Heart left ventricle (tissue), 16 donors: ENCODE measurements at regions not wholly inside any gene's neighbourhood (a gene's known extent, or its start where the extent isn't known, plus 50 kb on each side); places are given as distances from the start of the nearest gene placed in this dataset.
A peak's percentile ranks its signal among the peaks of the same experiment; 100 is the strongest.

Source experiments
- ATAC-seq, 4 donors: fragments of 200-7000 bp; cut with Tn5 transposase; one replicate each; pipeline ENCODE4 v1.9.1; 2020 to 2022; ENCODE audit warnings: moderate library complexity in 4 of 4, mild to moderate bottlenecking in 3 of 4, moderate number of reproducible peaks in 1 of 4
- DNase-seq, 5 donors: peaks; one replicate each; pipeline ENCODE4 v3.0.0-alpha.2; 2020
- H3K27ac ChIP-seq, 12 donors: fragments of 200-600 bp; sonication (generic) in 4 of 12; one replicate each; pipeline versions ENCODE4 v1.5.0 to v1.8.0; 2016 to 2022; ENCODE audit warnings: mild to moderate bottlenecking in 2 of 12
- H3K27me3 ChIP-seq, 9 donors: fragments of 200-600 bp; sonication (generic) in 2 of 9; one replicate each; pipeline versions ENCODE4 v1.5.1 to v1.8.0; 2016 to 2022; ENCODE audit warnings: mild to moderate bottlenecking in 3 of 9
- H3K36me3 ChIP-seq, 9 donors: fragments of 200-600 bp; sonication (generic) in 2 of 9; one replicate each; pipeline versions ENCODE4 v1.5.0 to v1.8.0; 2018 to 2022; ENCODE audit warnings: mild to moderate bottlenecking in 2 of 9
- H3K4me1 ChIP-seq, 12 donors: fragments of 200-600 bp; sonication (generic) in 4 of 12; one replicate each; pipeline versions ENCODE4 v1.5.0 to v1.8.0; 2016 to 2022; ENCODE audit warnings: mild to moderate bottlenecking in 3 of 12
- H3K4me3 ChIP-seq, 12 donors: fragments of 200-600 bp; sonication (generic) in 4 of 12; one replicate each; pipeline versions ENCODE4 v1.5.0 to v1.8.0; 2017 to 2022; ENCODE audit warnings: mild to moderate bottlenecking in 9 of 12, moderate library complexity in 4 of 12
- H3K9me3 ChIP-seq, 12 donors: fragments of 200-600 bp; sonication (generic) in 4 of 12; one replicate each; pipeline versions ENCODE4 v1.5.0 to v1.8.0; 2016 to 2022; ENCODE audit warnings: mild to moderate bottlenecking in 1 of 12
- POLR2A ChIP-seq, 2 donors: fragments of 450-650 bp; IDR thresholded peaks; one replicate each; pipeline ENCODE4 v1.6.1; 2017; ENCODE audit warnings: antibody characterized with exemption in 2 of 2, mild to moderate bottlenecking in 2 of 2, moderate library complexity in 2 of 2
- WGBS, 4 donors: extraction: QIAGEN DNeasy Blood & Tissue Kit in 2 of 4; methylation state at CpG; one replicate each; pipeline versions ENCODE4 v1.1.5 to v1.1.7; 2013 to 2018; 5-methylcytosine and 5-hydroxymethylcytosine counted together
- intact Hi-C, 10 donors: fragments of 100-400 bp; cut with DNase I; formaldehyde crosslinking; loops; one replicate each; pipeline versions ENCODE4 v1.11.1 to v1.14.2; 2022
- TF ChIP-seq, protein P1 (sequence below), 12 donors: fragments of 200-600 bp; sonication (generic) in 4 of 12; IDR thresholded peaks; one replicate each; pipeline versions ENCODE4 v1.5.0 to v1.8.0; 2018 to 2022; ENCODE audit warnings: antibody characterized with exemption in 12 of 12, mild to moderate bottlenecking in 5 of 12
- donor health status: ischemic (EF 13 %, LVEDD 7.1; RV severe dilation, severe dysfunction).
- donor health status: healthy with polysubstance abuse.
- donor health status: DM: no; HTN: yes; CAD: no.
- donor health status: DM: no; HTN: no; CAD: no.
- donor health status: ischemic (EF 25% LVEDD 6.9; RV normal size, moderate dysfunction).
- donor health status: ischemic (EF 25% LVEDD 5.7; RV mildly dilated, moderate dysfunction).
- donor health status: healthy.
- donor health status: DM: yes; HTN: yes; CAD: no.
- donor health status: ischemic (EF 35%, LVEDD 5.7; RV mildly dilated, moderate dysfunction).
- donor health status: nonischemic (EF 11% LVEDD 7.7; RV severe dilation, severe dysfunction).
- donor health status: DM: yes; HTN: yes; CAD: no.
- donor health status: PGD.
- donor health status: ischemic (EF 29% LVEDD 5.4; RV normal size, mild dysfunction).
- donor health status: nonischemic (EF 23%, LVEDD 6.1; RV moderate dilation, normal function).

DNA sequence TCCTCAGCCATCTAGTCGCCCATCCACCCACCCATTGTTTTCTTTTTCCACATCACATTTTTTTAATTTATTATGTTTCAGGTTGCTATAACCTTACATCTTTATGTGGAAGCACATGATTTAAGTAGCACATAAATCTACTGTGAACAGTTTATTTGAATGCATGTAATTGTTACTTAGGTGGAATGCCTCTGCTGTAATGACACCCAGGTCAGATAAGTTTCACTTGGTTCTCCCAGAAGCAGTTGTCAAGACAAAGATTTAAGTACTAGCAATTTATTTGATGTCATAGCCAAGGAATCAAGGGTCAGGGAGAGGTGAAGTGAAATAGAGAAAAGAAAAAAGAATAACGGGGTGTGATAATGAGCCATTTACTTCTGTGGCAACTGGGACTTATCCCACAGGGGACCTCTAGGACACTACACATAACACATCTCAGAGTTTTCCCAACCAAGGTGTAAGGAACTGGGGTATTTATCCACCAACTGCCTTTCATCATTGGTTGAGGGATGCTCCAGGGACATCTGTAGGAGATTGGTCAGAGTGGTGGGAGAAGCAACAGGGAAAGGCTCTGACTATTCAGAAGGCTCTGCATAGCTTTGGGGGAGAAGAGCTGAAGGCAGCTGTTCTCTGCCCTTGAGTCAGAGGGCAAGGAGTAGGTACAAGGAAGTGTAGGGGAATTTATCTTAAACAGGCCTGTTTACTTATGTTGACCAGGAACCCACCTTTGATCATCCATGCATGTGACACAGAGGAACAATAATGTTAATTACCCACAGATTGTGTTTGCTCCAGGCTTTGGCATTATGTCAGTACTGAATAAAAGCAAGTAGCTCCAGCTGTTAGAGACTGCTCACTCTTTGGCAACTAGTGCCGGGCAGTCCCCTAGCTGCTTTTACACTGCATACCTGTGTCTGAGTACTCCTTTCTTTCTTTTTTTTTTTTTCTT, 94.8 kb downstream of the CD200R1L start:
- intact Hi-C loops, result no loop called here
- peak in 1 of 4 donors; percentile 73 for ATAC-seq
- peaks cover 0 to 9% (median 0%) of the 10 kb centered on the region in 12 donors for H3K4me1 ChIP-seq
- no peaks in the 10 kb centered on the region for H3K36me3 ChIP-seq
- H3K27ac ChIP-seq, result no peak overlapping the region
- DNase-seq, result no peak
- TF ChIP-seq POLR2A (IDR thresholded peaks at IDR 0.05), result no peak
- TF ChIP-seq, protein P1, sequence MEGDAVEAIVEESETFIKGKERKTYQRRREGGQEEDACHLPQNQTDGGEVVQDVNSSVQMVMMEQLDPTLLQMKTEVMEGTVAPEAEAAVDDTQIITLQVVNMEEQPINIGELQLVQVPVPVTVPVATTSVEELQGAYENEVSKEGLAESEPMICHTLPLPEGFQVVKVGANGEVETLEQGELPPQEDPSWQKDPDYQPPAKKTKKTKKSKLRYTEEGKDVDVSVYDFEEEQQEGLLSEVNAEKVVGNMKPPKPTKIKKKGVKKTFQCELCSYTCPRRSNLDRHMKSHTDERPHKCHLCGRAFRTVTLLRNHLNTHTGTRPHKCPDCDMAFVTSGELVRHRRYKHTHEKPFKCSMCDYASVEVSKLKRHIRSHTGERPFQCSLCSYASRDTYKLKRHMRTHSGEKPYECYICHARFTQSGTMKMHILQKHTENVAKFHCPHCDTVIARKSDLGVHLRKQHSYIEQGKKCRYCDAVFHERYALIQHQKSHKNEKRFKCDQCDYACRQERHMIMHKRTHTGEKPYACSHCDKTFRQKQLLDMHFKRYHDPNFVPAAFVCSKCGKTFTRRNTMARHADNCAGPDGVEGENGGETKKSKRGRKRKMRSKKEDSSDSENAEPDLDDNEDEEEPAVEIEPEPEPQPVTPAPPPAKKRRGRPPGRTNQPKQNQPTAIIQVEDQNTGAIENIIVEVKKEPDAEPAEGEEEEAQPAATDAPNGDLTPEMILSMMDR (IDR thresholded peaks at IDR 0.05), result no peak
- 76 to 86% (median 79%) methylated on average over 3 of the region's 3 CpGs for WGBS, 4 donors
- H3K4me3 ChIP-seq, result no peak overlapping the region
- no peaks in the 10 kb centered on the region for H3K27me3 ChIP-seq
- H3K9me3 ChIP-seq, result peaks cover 0 to 13% (median 0%) of the 10 kb centered on the region in 12 donors

DNA sequence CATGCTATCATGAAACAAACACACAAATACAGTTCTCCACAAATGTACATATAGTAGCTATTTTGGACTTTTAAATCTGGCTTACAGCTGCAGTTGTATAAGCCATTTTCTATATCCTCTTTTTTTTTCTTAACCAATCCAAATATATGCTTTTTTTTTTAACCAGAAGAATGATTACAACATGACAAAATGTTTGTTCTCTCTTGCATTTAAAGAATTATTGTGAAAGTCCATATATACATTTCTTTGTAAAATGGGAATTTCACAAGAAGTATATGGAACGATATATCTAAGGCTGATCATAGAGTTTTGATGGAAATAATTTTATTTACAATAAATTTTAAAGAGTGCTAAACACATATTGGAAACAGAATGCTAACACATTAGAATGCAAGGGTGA, 95.6 kb downstream of the CD200R1L start:
- Histone ChIP-seq H3K36me3 (no peaks in the 10 kb centered on the region), H3K9me3 (peaks cover 0 to 5% (median 0%) of the 10 kb centered on the region in 12 donors), H3K4me3 (no peak overlapping the region), H3K4me1 (peaks cover 0 to 9% (median 0%) of the 10 kb centered on the region in 12 donors), H3K27ac (no peak overlapping the region), H3K27me3 (no peaks in the 10 kb centered on the region)
- TF ChIP-seq POLR2A (IDR thresholded peaks at IDR 0.05), result no peak
- TF ChIP-seq, protein P1 (IDR thresholded peaks at IDR 0.05), result no peak
- DNase-seq (no peak), ATAC-seq (no peak)
- intact Hi-C loops, result no loop called here
- 89 to 95% (median 92%) methylated on average over 1 of the region's 1 CpG for WGBS, 4 donors

DNA sequence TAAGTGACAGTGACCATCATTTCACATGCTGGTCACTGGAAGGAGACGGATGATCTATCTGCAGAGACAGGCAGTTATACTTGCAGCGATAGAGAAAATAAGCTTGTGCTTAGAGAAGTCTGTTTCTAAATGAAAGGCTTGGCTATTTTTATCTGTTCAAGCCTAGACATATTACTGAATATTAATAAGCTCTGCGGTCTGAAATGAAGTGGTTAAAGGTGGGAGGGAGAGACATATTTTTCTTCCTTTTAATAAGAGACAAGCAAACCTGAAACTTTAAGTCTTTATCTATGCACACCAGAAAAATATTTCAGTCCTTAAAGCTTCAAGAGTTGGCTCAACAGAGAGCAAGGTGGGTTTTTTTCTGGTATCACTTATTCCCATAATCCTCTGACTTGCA, 99.0 kb downstream of the CD200R1L start:
- peaks cover 0 to 32% (median 14%) of the 10 kb centered on the region in 12 donors for H3K4me1 ChIP-seq
- intact Hi-C loops, result loop anchor here in 1 of 10 donors (10.0 kb wide), 2 partner anchors 57 to 103 kb away; partner anchors contain the start of gene CCDC80
- TF ChIP-seq POLR2A (IDR thresholded peaks at IDR 0.05), result no peak
- TF ChIP-seq, protein P1 (IDR thresholded peaks at IDR 0.05), result no peak
- H3K27ac ChIP-seq, result no peak overlapping the region
- no peaks in the 10 kb centered on the region for H3K36me3 ChIP-seq
- no peaks in the 10 kb centered on the region for H3K9me3 ChIP-seq
- H3K27me3 ChIP-seq, result no peaks in the 10 kb centered on the region
- WGBS, 4 donors, result 84 to 91% (median 87%) methylated on average over 3 of the region's 3 CpGs
- no peak overlapping the region for H3K4me3 ChIP-seq
- DNase-seq (no peak), ATAC-seq (no peak)

DNA sequence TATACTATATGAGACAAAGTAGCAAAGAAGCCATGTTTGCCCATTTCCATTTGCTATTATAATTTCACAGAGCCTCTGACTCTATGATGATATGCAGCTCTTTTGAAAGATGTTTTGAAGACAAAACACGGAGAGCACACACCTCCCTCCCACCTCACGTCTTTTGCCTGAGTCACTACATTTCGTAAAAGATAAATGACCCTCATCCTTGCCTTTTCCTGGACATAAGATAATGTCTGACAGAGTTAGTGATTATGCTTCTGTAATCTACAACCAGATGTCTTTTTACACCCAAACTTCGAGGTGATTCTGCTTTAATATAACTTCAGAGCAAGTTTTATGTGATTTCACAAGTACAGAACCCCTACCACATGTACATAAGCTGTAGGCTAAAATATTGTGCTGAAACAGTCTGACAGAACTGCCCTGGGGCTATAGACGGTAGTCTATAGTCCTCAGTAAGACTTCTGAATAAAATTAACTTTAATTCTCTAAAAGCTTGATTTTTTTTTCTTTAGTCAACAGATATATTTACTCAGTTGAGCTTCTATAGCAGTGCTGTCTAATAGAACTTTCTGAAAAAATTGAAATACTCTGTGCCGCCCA, 99.9 kb downstream of the CD200R1L start:
- Histone ChIP-seq H3K36me3 (no peaks in the 10 kb centered on the region), H3K27ac (peak overlapping the region in 2 of 12 donors; percentile 8 to 55), H3K4me3 (no peak overlapping the region), H3K9me3 (no peaks in the 10 kb centered on the region), H3K27me3 (no peaks in the 10 kb centered on the region), H3K4me1 (peaks cover 0 to 25% (median 12%) of the 10 kb centered on the region in 12 donors)
- DNase-seq (no peak), ATAC-seq (peak in 1 of 4 donors; percentile 64)
- TF ChIP-seq, protein P1 (IDR thresholded peaks at IDR 0.05), result no peak
- TF ChIP-seq POLR2A (IDR thresholded peaks at IDR 0.05), result no peak
- intact Hi-C loops, result loop anchor here in 1 of 10 donors (10.0 kb wide), 2 partner anchors 58 to 102 kb away; partner anchors contain the start of gene CCDC80
- 58 to 68% (median 63%) methylated on average over 6 of the region's 6 CpGs for WGBS, 4 donors
